ENCODE measurements at regions not wholly inside any gene's neighbourhood (a gene's known extent, or its start where the extent isn't known, plus 50 kb on each side); places are given as distances from the start of the nearest gene placed in this dataset.

DNA sequence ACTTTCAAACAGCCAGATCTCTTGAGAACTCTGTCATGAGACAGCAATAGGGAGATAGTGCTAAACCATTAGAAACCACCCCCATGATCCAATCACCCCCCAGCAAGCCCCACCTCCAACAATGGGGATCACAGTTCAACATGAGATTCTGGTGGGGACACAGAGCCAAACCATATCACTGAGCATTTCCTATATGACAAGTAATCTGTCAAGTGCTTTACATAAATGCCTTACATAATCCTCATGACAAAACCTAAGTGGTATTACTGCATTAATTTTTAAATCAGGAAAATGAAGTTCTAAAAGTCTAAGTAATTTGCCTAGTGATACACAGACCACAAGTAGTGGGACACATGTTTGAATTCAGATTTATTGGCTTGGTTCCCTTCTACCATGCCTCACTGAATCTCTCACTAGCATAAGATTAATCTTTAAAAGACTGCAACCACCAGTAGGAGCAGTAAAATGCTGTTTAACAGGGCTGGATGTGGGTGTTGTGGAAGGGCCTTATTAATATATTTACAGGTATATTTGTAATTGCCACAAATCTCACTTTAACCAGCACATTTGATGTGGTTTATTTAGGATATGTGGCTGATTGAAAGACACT lies 323.1 kb upstream of the FBXO33 start:
- TF ChIP-seq, protein P1, sequence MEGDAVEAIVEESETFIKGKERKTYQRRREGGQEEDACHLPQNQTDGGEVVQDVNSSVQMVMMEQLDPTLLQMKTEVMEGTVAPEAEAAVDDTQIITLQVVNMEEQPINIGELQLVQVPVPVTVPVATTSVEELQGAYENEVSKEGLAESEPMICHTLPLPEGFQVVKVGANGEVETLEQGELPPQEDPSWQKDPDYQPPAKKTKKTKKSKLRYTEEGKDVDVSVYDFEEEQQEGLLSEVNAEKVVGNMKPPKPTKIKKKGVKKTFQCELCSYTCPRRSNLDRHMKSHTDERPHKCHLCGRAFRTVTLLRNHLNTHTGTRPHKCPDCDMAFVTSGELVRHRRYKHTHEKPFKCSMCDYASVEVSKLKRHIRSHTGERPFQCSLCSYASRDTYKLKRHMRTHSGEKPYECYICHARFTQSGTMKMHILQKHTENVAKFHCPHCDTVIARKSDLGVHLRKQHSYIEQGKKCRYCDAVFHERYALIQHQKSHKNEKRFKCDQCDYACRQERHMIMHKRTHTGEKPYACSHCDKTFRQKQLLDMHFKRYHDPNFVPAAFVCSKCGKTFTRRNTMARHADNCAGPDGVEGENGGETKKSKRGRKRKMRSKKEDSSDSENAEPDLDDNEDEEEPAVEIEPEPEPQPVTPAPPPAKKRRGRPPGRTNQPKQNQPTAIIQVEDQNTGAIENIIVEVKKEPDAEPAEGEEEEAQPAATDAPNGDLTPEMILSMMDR (IDR thresholded peaks at IDR 0.05), result no peak
- no peak for TF ChIP-seq POLR2A (IDR thresholded peaks at IDR 0.05)
- intact Hi-C loops (cut with DNase I), result no loop called here
- no peak for DNase-seq

DNA sequence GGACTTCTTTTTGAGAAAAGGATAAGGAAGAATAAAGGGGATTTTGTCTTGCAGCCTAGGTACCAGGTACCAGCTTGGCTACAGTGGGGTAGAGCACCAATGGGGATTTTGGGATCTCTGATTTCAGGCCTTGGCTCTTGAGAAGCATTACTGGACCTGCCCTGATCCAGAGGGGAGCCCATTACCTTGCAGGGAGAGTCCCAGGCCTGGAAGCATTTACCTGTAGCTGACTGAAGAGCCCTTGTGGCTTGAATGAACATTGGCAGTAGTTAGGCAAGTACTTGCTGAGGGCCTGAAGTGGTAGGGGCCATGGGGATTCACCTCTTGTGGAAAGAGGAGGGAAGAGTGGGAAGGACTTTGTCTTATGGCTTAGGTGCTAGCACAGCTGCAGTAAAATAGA lies 308.2 kb upstream of the FBXO33 start:
- Histone ChIP-seq H3K27me3 (no peaks in the 10 kb centered on the region), H3K4me1 (peaks cover 0 to 6% of the 10 kb centered on the region in 2 donors), H3K9me3 (no peaks in the 10 kb centered on the region), H3K27ac (no peak overlapping the region), H3K36me3 (no peaks in the 10 kb centered on the region), H3K4me3 (replicated peaks in 1 of 3) (no peak overlapping the region)
- peak; percentile 44 to 50 for DNase-seq
- intact Hi-C loops (cut with DNase I), result no loop called here
- TF ChIP-seq, protein P1 (IDR thresholded peaks at IDR 0.05), result no peak
- no peak for TF ChIP-seq POLR2A (IDR thresholded peaks at IDR 0.05)

More for the DNA sequence above, 323.1 kb upstream of the FBXO33 start:
- Histone ChIP-seq H3K9me3 (no peaks in the 10 kb centered on the region), H3K4me3 (replicated peaks in 1 of 3) (no peak overlapping the region), H3K27me3 (no peaks in the 10 kb centered on the region), H3K4me1 (peaks cover 0 to 4% of the 10 kb centered on the region in 2 donors), H3K36me3 (no peaks in the 10 kb centered on the region), H3K27ac (no peak overlapping the region)

DNA sequence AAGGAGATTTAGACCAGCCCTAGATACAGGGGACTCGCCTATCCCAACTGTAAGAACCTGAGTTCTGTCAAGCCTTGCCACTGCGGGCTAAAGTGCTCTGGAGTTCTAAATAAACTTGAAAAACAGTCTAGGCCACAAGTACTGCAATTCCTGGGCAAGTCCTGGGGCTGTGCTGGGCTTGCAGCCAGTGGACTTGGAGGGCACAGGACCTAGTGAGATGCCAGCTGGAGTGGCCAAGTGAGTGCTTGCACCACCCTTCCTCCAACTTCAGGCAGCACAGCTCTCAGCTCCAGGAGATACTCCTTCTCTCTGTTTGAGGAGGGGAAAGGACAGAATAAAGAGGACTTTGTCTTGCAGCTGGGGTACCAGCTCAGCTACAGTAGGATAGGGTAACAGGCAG lies 307.6 kb upstream of the FBXO33 start:
- DNase-seq, result peak; percentile 77 to 88
- no peaks in the 10 kb centered on the region for H3K36me3 ChIP-seq
- H3K27ac ChIP-seq, result no peak overlapping the region
- no peak overlapping the region for H3K4me3 ChIP-seq (replicated peaks in 1 of 3)
- 39 to 56% methylated on average over 2 of the region's 2 CpGs for WGBS, 2 donors
- TF ChIP-seq POLR2A (IDR thresholded peaks at IDR 0.05), result no peak
- TF ChIP-seq, protein P1 (IDR thresholded peaks at IDR 0.05), result no peak
- H3K4me1 ChIP-seq, result peaks cover 0 to 6% of the 10 kb centered on the region in 2 donors
- H3K27me3 ChIP-seq, result no peaks in the 10 kb centered on the region
- no peaks in the 10 kb centered on the region for H3K9me3 ChIP-seq
- intact Hi-C loops (cut with DNase I), result no loop called here

DNA sequence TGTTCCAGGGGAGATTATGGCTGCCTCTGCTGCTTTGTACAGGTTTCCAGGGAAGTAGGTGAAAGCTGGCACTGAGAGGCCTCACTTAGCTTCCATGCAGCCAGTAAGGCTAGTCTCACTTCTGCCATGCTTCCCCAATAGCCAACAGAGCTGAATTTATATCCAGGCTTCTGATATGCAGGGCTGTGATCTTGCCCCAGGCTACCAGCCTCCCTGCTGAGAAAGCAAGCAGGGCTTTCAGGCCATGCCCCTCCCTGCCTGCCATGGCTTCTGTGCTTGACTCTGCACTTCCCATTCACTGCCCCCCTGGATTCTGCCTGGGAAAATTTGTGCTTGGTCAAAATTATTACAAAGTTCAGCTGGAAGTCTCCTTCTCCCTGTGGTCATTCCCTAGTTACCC lies 302.1 kb upstream of the FBXO33 start:
- no peaks in the 10 kb centered on the region for H3K27me3 ChIP-seq
- intact Hi-C loops (cut with DNase I), result no loop called here
- TF ChIP-seq, protein P1 (IDR thresholded peaks at IDR 0.05), result no peak
- no peak for TF ChIP-seq POLR2A (IDR thresholded peaks at IDR 0.05)

DNA sequence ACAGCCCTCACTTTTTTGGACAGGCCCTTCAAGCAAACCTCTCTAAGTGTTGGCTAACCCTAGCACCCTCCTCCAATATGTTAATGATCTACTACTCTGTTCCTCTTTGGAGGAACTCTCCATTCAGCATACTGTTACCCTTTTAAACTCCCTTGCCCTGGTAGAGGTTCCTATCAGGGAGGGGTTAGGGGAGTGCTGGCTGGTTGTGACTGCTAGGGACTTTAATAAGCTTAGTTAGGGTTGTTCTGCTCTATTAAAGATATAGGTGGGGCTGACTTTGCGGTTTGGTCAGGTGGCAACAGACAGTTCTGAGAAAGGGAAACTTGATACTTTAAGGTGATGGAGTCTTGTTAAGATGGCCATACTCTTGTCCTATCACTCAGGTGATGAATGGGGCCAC lies 301.5 kb upstream of the FBXO33 start:
- Histone ChIP-seq H3K36me3 (no peaks in the 10 kb centered on the region), H3K9me3 (no peaks in the 10 kb centered on the region), H3K4me3 (replicated peaks in 1 of 3) (no peak overlapping the region), H3K4me1 (no peaks in the 10 kb centered on the region), H3K27ac (no peak overlapping the region), H3K27me3 (no peaks in the 10 kb centered on the region)
- 88 to 100% methylated on average over 1 of the region's 1 CpG for whole genome bisulfite sequencing, 2 donors
- intact Hi-C loops (cut with DNase I), result no loop called here
- no peak for DNase-seq
- TF ChIP-seq, protein P1 (IDR thresholded peaks at IDR 0.05), result no peak
- TF ChIP-seq POLR2A (IDR thresholded peaks at IDR 0.05), result no peak

More for the DNA sequence above, 302.1 kb upstream of the FBXO33 start:
- Histone ChIP-seq H3K4me3 (replicated peaks in 1 of 3) (no peak overlapping the region), H3K4me1 (no peaks in the 10 kb centered on the region), H3K9me3 (no peaks in the 10 kb centered on the region), H3K36me3 (no peaks in the 10 kb centered on the region), H3K27ac (no peak overlapping the region)
- no peak for DNase-seq
